Ovary (tissue), 7 donors: ENCODE measurements at regions not wholly inside any gene's neighbourhood (a gene's known extent, or its start where the extent isn't known, plus 50 kb on each side); places are given as distances from the start of the nearest gene placed in this dataset.

Experiments used
- DNase-seq, 5 donors: peaks; one replicate each; pipeline ENCODE4 v3.0.0-alpha.2; 2019 to 2020
- H3K27ac ChIP-seq, 2 donors: fragments of 200-600 bp; one replicate each; pipeline versions ENCODE4 v1.5.1 to v1.8.0; 2019 to 2022
- H3K27me3 ChIP-seq: fragments of 200-600 bp; one replicate; pipeline ENCODE4 v1.8.0; 2022
- H3K36me3 ChIP-seq: fragments of 200-600 bp; sonication (generic); one replicate; pipeline ENCODE4 v1.5.1; 2019
- H3K4me1 ChIP-seq: one replicate; pipeline ENCODE4 v1.8.1; 2013; ENCODE audit warnings: mild to moderate bottlenecking, moderate library complexity; ENCODE audit not compliant: insufficient read depth
- H3K4me3 ChIP-seq: fragments of 200-600 bp; sonication (generic); one replicate; pipeline ENCODE4 v1.5.1; 2017
- H3K9me3 ChIP-seq, 2 donors: fragments of 200-600 bp in 1 of 2; sonication (generic) in 1 of 2; one replicate each; pipeline versions ENCODE4 v1.5.1 to v1.8.1; 2013 to 2019; ENCODE audit warnings: mild to moderate bottlenecking in 1 of 2, moderate library complexity in 1 of 2
- CTCF ChIP-seq, 3 donors: fragments of 450-650 bp in 2 of 3; fragments of 200-600 bp in 1 of 3; IDR thresholded peaks; one replicate each; pipeline versions ENCODE4 v1.5.1 to v1.8.0; 2016 to 2022; ENCODE audit warnings: antibody characterized with exemption in 3 of 3, mild to moderate bottlenecking in 1 of 3
- EP300 ChIP-seq: sonication (generic); formaldehyde crosslinking; IDR thresholded peaks from one replicate; pipeline ENCODE4 v1.6.1; 2017; ENCODE audit warnings: antibody characterized with exemption
- POLR2A ChIP-seq: fragments of 450-650 bp; IDR thresholded peaks from one replicate; pipeline ENCODE4 v1.6.1; 2017; ENCODE audit warnings: antibody characterized with exemption, mild to moderate bottlenecking, moderate library complexity
- WGBS, 3 donors: extraction: QIAGEN DNeasy Blood & Tissue Kit in 1 of 3; methylation state at CpG; one replicate each; pipeline versions ENCODE4 v1.1.5 to v1.1.7; 2013 to 2017; 5-methylcytosine and 5-hydroxymethylcytosine counted together
- intact Hi-C, 4 donors: fragments of 100-400 bp; cut with DNase I; formaldehyde crosslinking; loops; one replicate each; pipeline versions ENCODE4 v1.11.0 to v1.15.1; 2022 to 2023
- donor health status: DM: no; HTN: no; CAD: no; lungs with moderate emphysema.
- donor health status: DM: no; HTN: no; CAD: no.
- donor health status: Bipolar disorder and iron deficiency.
- donor health status: DM: no; HTN: no; CAD: no.
- donor health status: DM: yes; HTN: yes; CAD: no.

- intact Hi-C loops, result no loop called here
- no peaks in the 10 kb centered on the region for H3K9me3 ChIP-seq
- no peak for TF ChIP-seq EP300
- TF ChIP-seq POLR2A, result no peak
- no peak for TF ChIP-seq CTCF (IDR thresholded peaks at IDR 0.05)
- H3K27ac ChIP-seq, result no peak overlapping the region
- H3K4me3 ChIP-seq, result no peak overlapping the region
- H3K4me1 ChIP-seq, result no peaks in the 10 kb centered on the region
- no peaks in the 10 kb centered on the region for H3K36me3 ChIP-seq
- H3K27me3 ChIP-seq, result no peaks in the 10 kb centered on the region
- DNase-seq, result no peak
- WGBS, 3 donors, result 85 to 91% (median 90%) methylated on average over 3 of the region's 3 CpGs
These were observed 170.7 kb downstream of the NEBL start for GRCh38 chr10:20726381-20726780.

GRCh38 chr10:20714979-20715378 is 182.1 kb downstream of the NEBL start:
- H3K27ac ChIP-seq, result no peak overlapping the region
- H3K4me3 ChIP-seq, result no peak overlapping the region
- intact Hi-C loops, result no loop called here
- WGBS, 3 donors, result 87 to 93% (median 89%) methylated on average over 1 of the region's 1 CpG
- H3K27me3 ChIP-seq, result no peaks in the 10 kb centered on the region
- H3K9me3 ChIP-seq, result no peaks in the 10 kb centered on the region
- no peaks in the 10 kb centered on the region for H3K4me1 ChIP-seq
- TF ChIP-seq POLR2A (no peak), EP300 (no peak), CTCF (IDR thresholded peaks at IDR 0.05) (no peak)
- H3K36me3 ChIP-seq, result no peaks in the 10 kb centered on the region
- no peak for DNase-seq

GRCh38 chr10:20714518-20714917 is 182.6 kb downstream of the NEBL start:
- Histone ChIP-seq H3K4me1 (no peaks in the 10 kb centered on the region), H3K4me3 (no peak overlapping the region), H3K27ac (no peak overlapping the region), H3K36me3 (no peaks in the 10 kb centered on the region), H3K9me3 (no peaks in the 10 kb centered on the region), H3K27me3 (no peaks in the 10 kb centered on the region)
- DNase-seq, result no peak
- intact Hi-C loops, result no loop called here
- 0 to 69% (median 0%) methylated on average over 1 of the region's 1 CpG for WGBS, 3 donors
- no peak for TF ChIP-seq CTCF (IDR thresholded peaks at IDR 0.05)
- no peak for TF ChIP-seq EP300

GRCh38 chr10:20713420-20713819 is 183.7 kb downstream of the NEBL start:
- intact Hi-C loops, result no loop called here
- no peak for TF ChIP-seq POLR2A
- TF ChIP-seq CTCF (IDR thresholded peaks at IDR 0.05), result no peak
- TF ChIP-seq EP300, result no peak

GRCh38 chr10:20712774-20713173 is 184.3 kb downstream of the NEBL start:
- Histone ChIP-seq H3K4me3 (no peak overlapping the region), H3K27me3 (no peaks in the 10 kb centered on the region), H3K27ac (no peak overlapping the region), H3K4me1 (no peaks in the 10 kb centered on the region), H3K9me3 (no peaks in the 10 kb centered on the region), H3K36me3 (no peaks in the 10 kb centered on the region)
- TF ChIP-seq EP300 (no peak), CTCF (IDR thresholded peaks at IDR 0.05) (no peak), POLR2A (no peak)
- WGBS, 3 donors, result 74 to 81% (median 79%) methylated on average over 1 of the region's 1 CpG
- intact Hi-C loops, result no loop called here
- DNase-seq, result no peak

More at GRCh38 chr10:20713420-20713819, 183.7 kb downstream of the NEBL start:
- Histone ChIP-seq H3K36me3 (no peaks in the 10 kb centered on the region), H3K4me3 (no peak overlapping the region), H3K4me1 (no peaks in the 10 kb centered on the region), H3K27ac (no peak overlapping the region), H3K9me3 (no peaks in the 10 kb centered on the region), H3K27me3 (no peaks in the 10 kb centered on the region)
- DNase-seq, result no peak
- WGBS, 3 donors, result 80 to 85% (median 81%) methylated on average over 1 of the region's 1 CpG
